ENCODE measurements at regions not wholly inside any gene's neighbourhood (a gene's known extent, or its start where the extent isn't known, plus 50 kb on each side); places are given as distances from the start of the nearest gene placed in this dataset.

GRCh38 chr3:145719114-145719513, 441.9 kb downstream of the PLOD2 start:
- 64 to 73% methylated on average over 1 of the region's 1 CpG for WGBS, 2 donors
- Histone ChIP-seq H3K4me1 (no peaks in the 10 kb centered on the region), H3K27me3 (no peaks in the 10 kb centered on the region), H3K36me3 (replicated peaks in 1 of 2; ENCODE audit: insufficient read depth in 1 of 2, low read depth in 2 of 2) (no peaks in the 10 kb centered on the region), H3K27ac (no peak overlapping the region), H3K9me3 (no peaks in the 10 kb centered on the region), H3K4me3 (no peak overlapping the region)
- intact Hi-C loops (cut with DNase I), result no loop called here
- DNase-seq (no peak), ATAC-seq (no peak)
- TF ChIP-seq POLR2A (IDR thresholded peaks at IDR 0.05) (no peak), CTCF (IDR thresholded peaks at IDR 0.05) (no peak)

GRCh38 chr3:145721273-145721805, 439.6 kb downstream of the PLOD2 start:
- intact Hi-C loops (cut with DNase I), result no loop called here
- DNase-seq (no peak), ATAC-seq (peak; percentile 30)
- TF ChIP-seq POLR2A (IDR thresholded peaks at IDR 0.05) (no peak), CTCF (IDR thresholded peaks at IDR 0.05) (no peak)
- Histone ChIP-seq H3K9me3 (no peaks in the 10 kb centered on the region), H3K36me3 (replicated peaks in 1 of 2; ENCODE audit: insufficient read depth in 1 of 2, low read depth in 2 of 2) (no peaks in the 10 kb centered on the region), H3K4me1 (no peaks in the 10 kb centered on the region), H3K4me3 (no peak overlapping the region), H3K27ac (no peak overlapping the region), H3K27me3 (no peaks in the 10 kb centered on the region)
- 81 to 83% methylated on average over 3 of the region's 3 CpGs for WGBS, 2 donors

GRCh38 chr3:145721815-145722214, 439.2 kb downstream of the PLOD2 start:
- no peak overlapping the region for H3K27ac ChIP-seq
- H3K27me3 ChIP-seq, result no peaks in the 10 kb centered on the region
- ATAC-seq, result no peak
- no peak for DNase-seq
- TF ChIP-seq CTCF (IDR thresholded peaks at IDR 0.05), result no peak
- no peak for TF ChIP-seq POLR2A (IDR thresholded peaks at IDR 0.05)
- no peaks in the 10 kb centered on the region for H3K9me3 ChIP-seq
- 24 to 28% methylated on average over 1 of the region's 1 CpG for WGBS, 2 donors
- intact Hi-C loops (cut with DNase I), result no loop called here
- H3K4me3 ChIP-seq, result no peak overlapping the region
- H3K4me1 ChIP-seq, result no peaks in the 10 kb centered on the region
- H3K36me3 ChIP-seq (replicated peaks in 1 of 2; ENCODE audit: insufficient read depth in 1 of 2, low read depth in 2 of 2), result no peaks in the 10 kb centered on the region

GRCh38 chr3:145727476-145727875, 433.5 kb downstream of the PLOD2 start:
- Histone ChIP-seq H3K36me3 (replicated peaks in 1 of 2; ENCODE audit: insufficient read depth in 1 of 2, low read depth in 2 of 2) (no peaks in the 10 kb centered on the region), H3K9me3 (no peaks in the 10 kb centered on the region), H3K27ac (no peak overlapping the region), H3K27me3 (no peaks in the 10 kb centered on the region), H3K4me1 (no peaks in the 10 kb centered on the region), H3K4me3 (no peak overlapping the region)
- intact Hi-C loops (cut with DNase I), result no loop called here
- WGBS, 2 donors, result 74 to 82% methylated on average over 3 of the region's 3 CpGs
- ATAC-seq, result no peak
- DNase-seq, result no peak
- TF ChIP-seq CTCF (IDR thresholded peaks at IDR 0.05) (no peak), POLR2A (IDR thresholded peaks at IDR 0.05) (no peak)

- intact Hi-C loops (cut with DNase I), result no loop called here
- WGBS, 2 donors, result 36 to 62% methylated on average over 2 of the region's 2 CpGs
- Histone ChIP-seq H3K4me1 (no peaks in the 10 kb centered on the region), H3K27me3 (no peaks in the 10 kb centered on the region), H3K36me3 (replicated peaks in 1 of 2; ENCODE audit: insufficient read depth in 1 of 2, low read depth in 2 of 2) (no peaks in the 10 kb centered on the region), H3K4me3 (no peak overlapping the region), H3K27ac (no peak overlapping the region), H3K9me3 (no peaks in the 10 kb centered on the region)
- no peak for DNase-seq
- ATAC-seq, result no peak
- TF ChIP-seq CTCF (IDR thresholded peaks at IDR 0.05) (no peak), POLR2A (IDR thresholded peaks at IDR 0.05) (no peak)
These were observed 425.4 kb downstream of the PLOD2 start for GRCh38 chr3:145735631-145736030.

All from body of pancreas (tissue), 4 donors.